Uterus (tissue), 3 donors: ENCODE measurements at regions not wholly inside any gene's neighbourhood (a gene's known extent, or its start where the extent isn't known, plus 50 kb on each side); places are given as distances from the start of the nearest gene placed in this dataset.

Experiments
- DNase-seq, 2 donors: peaks; one replicate each; pipeline ENCODE4 v3.0.0-alpha.2; 2019 to 2020
- H3K27ac ChIP-seq, 2 donors: fragments of 200-600 bp; sonication (generic); 1 replicate in 1 of 2; 2 replicates in 1 of 2; pipeline ENCODE4 v1.5.1; 2016 to 2018
- H3K27me3 ChIP-seq, 2 donors: fragments of 200-600 bp; sonication (generic); one replicate each; pipeline ENCODE4 v1.5.1; 2018 to 2019; ENCODE audit warnings: control low read depth in 1 of 2
- H3K36me3 ChIP-seq, 2 donors: fragments of 200-600 bp; sonication (generic); one replicate each; pipeline ENCODE4 v1.5.1; 2019; ENCODE audit warnings: control low read depth in 1 of 2
- H3K4me1 ChIP-seq, 2 donors: fragments of 200-600 bp; sonication (generic); one replicate each; pipeline ENCODE4 v1.5.1; 2018 to 2019; ENCODE audit warnings: control low read depth in 1 of 2
- H3K4me3 ChIP-seq, 2 donors: fragments of 200-600 bp; sonication (generic); 1 replicate in 1 of 2; 2 replicates in 1 of 2; pipeline ENCODE4 v1.5.1; 2018 to 2019; ENCODE audit warnings: mild to moderate bottlenecking in 1 of 2
- H3K9me3 ChIP-seq, 2 donors: fragments of 200-600 bp; sonication (generic); one replicate each; pipeline ENCODE4 v1.5.1; 2019; ENCODE audit warnings: control low read depth in 1 of 2
- CTCF ChIP-seq, 4 experiments: fragments of 200-600 bp in 2 of 4; fragments of 450-650 bp in 2 of 4; sonication (generic) in 2 of 4; IDR thresholded peaks; one replicate each; pipeline ENCODE4 v1.5.1; 2016 to 2019; ENCODE audit warnings: antibody characterized with exemption in 4 of 4, mild to moderate bottlenecking in 2 of 4, moderate library complexity in 1 of 4
- POLR2A ChIP-seq, 2 donors: fragments of 450-650 bp; IDR thresholded peaks; one replicate each; pipeline ENCODE4 v1.6.1; 2016; ENCODE audit warnings: antibody characterized with exemption in 2 of 2, mild to moderate bottlenecking in 1 of 2, moderate library complexity in 1 of 2
- intact Hi-C: fragments of 100-400 bp; cut with DNase I; formaldehyde crosslinking; loops from one replicate; pipeline ENCODE4 v1.15.1; 2023; ENCODE audit warnings: low total_unique reads
- donor health status: DM: yes; HTN: yes; CAD: no.

GRCh38 chr15:25965326-25965725 lies 102.2 kb upstream of the ATP10A start:
- Histone ChIP-seq H3K27me3 (no peaks in the 10 kb centered on the region), H3K9me3 (no peaks in the 10 kb centered on the region), H3K36me3 (no peaks in the 10 kb centered on the region), H3K4me1 (no peaks in the 10 kb centered on the region), H3K27ac (no peak overlapping the region), H3K4me3 (no peak overlapping the region)
- intact Hi-C loops, result no loop called here
- TF ChIP-seq POLR2A (IDR thresholded peaks at IDR 0.05) (no peak), CTCF (IDR thresholded peaks at IDR 0.05) (no peak)
- DNase-seq, result no peak

GRCh38 chr15:25960273-25960672 lies 97.1 kb upstream of the ATP10A start:
- no peak for DNase-seq
- H3K4me3 ChIP-seq, result no peak overlapping the region
- intact Hi-C loops, result no loop called here
- H3K9me3 ChIP-seq, result no peaks in the 10 kb centered on the region
- H3K36me3 ChIP-seq, result no peaks in the 10 kb centered on the region
- TF ChIP-seq POLR2A (IDR thresholded peaks at IDR 0.05), result no peak
- no peak for TF ChIP-seq CTCF (IDR thresholded peaks at IDR 0.05)
- H3K27me3 ChIP-seq, result no peaks in the 10 kb centered on the region
- no peaks in the 10 kb centered on the region for H3K4me1 ChIP-seq
- H3K27ac ChIP-seq, result no peak overlapping the region

GRCh38 chr15:25959100-25959499 lies 96.0 kb upstream of the ATP10A start:
- no peak overlapping the region for H3K27ac ChIP-seq
- no peaks in the 10 kb centered on the region for H3K9me3 ChIP-seq
- no peaks in the 10 kb centered on the region for H3K27me3 ChIP-seq
- no peak for DNase-seq
- H3K4me3 ChIP-seq, result no peak overlapping the region
- H3K4me1 ChIP-seq, result no peaks in the 10 kb centered on the region
- TF ChIP-seq POLR2A (IDR thresholded peaks at IDR 0.05) (no peak), CTCF (IDR thresholded peaks at IDR 0.05) (no peak)
- intact Hi-C loops, result no loop called here
- H3K36me3 ChIP-seq, result no peaks in the 10 kb centered on the region

- Histone ChIP-seq H3K4me3 (no peak overlapping the region), H3K27ac (no peak overlapping the region), H3K4me1 (no peaks in the 10 kb centered on the region), H3K27me3 (no peaks in the 10 kb centered on the region), H3K36me3 (no peaks in the 10 kb centered on the region), H3K9me3 (no peaks in the 10 kb centered on the region)
- no peak for DNase-seq
- TF ChIP-seq CTCF (IDR thresholded peaks at IDR 0.05), result no peak
- no peak for TF ChIP-seq POLR2A (IDR thresholded peaks at IDR 0.05)
- intact Hi-C loops, result no loop called here
Observed at GRCh38 chr15:25955628-25956027, 92.5 kb upstream of the ATP10A start.

- no peaks in the 10 kb centered on the region for H3K36me3 ChIP-seq
- H3K4me3 ChIP-seq, result no peak overlapping the region
- no peak overlapping the region for H3K27ac ChIP-seq
- DNase-seq, result no peak
- intact Hi-C loops, result no loop called here
- H3K27me3 ChIP-seq, result no peaks in the 10 kb centered on the region
- no peaks in the 10 kb centered on the region for H3K9me3 ChIP-seq
- H3K4me1 ChIP-seq, result no peaks in the 10 kb centered on the region
- TF ChIP-seq CTCF (IDR thresholded peaks at IDR 0.05), result no peak
Observed at GRCh38 chr15:25954398-25954797, 91.3 kb upstream of the ATP10A start.
